ENCODE measurements at regions not wholly inside any gene's neighbourhood (a gene's known extent, or its start where the extent isn't known, plus 50 kb on each side); places are given as distances from the start of the nearest gene placed in this dataset.

GRCh38 chr7:131014906-131015656 lies 281.1 kb upstream of the KLF14 start:
- DNase-seq (no peak), ATAC-seq (no peak)
- intact Hi-C loops (cut with DNase I): no loop called here

GRCh38 chr7:131015657-131015958 lies 281.6 kb upstream of the KLF14 start:
- ATAC-seq (no peak), DNase-seq (no peak)
- intact Hi-C loops (cut with DNase I): no loop called here

GRCh38 chr7:131016230-131016629 lies 282.2 kb upstream of the KLF14 start:
- intact Hi-C loops (cut with DNase I): no loop called here
- ATAC-seq (no peak), DNase-seq (no peak)

DNA sequence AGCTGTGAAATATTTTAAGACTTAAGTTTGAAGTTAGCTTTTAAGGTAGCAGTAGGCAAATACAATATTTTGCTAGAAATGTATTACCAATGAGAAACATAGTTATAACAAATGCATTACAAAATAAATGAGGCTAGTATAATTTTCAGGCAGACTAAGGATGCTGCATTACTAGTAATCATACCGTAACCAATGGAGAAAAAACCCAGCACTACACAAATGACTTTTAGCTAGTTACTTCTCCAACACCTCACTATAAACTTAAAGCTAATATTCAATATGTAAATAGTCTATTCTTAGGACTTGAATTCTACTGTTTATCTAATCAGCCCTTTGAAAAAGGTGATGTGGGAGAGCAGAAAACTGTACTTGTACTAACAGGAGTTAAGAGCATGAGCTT lies 285.3 kb upstream of the KLF14 start:
- intact Hi-C loops (cut with DNase I): no loop called here
- DNase-seq (no peak), ATAC-seq (no peak)

GRCh38 chr7:131020759-131021261 lies 286.8 kb upstream of the KLF14 start:
- DNase-seq: no peak
- no peak for ATAC-seq
- intact Hi-C loops (cut with DNase I): no loop called here

- no peak for DNase-seq
- peak in 1 of 2 donors; percentile 11 for ATAC-seq
- intact Hi-C loops (cut with DNase I): no loop called here
Observed at GRCh38 chr7:131021460-131021859, 287.5 kb upstream of the KLF14 start.

DNA sequence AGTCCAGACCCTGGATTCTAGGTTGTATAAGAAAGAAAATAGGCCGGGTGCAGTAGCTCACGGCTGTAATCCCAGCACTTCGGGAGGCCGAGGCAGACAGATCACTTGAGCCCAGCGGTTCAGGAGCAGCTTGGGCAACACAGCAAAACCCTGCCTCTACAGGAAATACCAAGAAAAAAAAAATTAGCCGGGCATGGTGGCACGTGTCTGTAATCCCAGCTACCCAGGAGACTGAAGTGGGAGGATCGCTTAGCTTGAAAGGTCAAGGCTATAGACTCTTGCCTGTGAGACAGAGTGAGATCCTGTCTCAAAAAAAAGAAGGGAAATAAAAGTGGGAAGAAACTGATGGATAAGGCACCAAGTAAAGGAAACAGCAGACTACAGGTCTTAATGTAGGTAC lies 287.9 kb upstream of the KLF14 start:
- no peak for ATAC-seq
- intact Hi-C loops (cut with DNase I): no loop called here
- no peak for DNase-seq

DNA sequence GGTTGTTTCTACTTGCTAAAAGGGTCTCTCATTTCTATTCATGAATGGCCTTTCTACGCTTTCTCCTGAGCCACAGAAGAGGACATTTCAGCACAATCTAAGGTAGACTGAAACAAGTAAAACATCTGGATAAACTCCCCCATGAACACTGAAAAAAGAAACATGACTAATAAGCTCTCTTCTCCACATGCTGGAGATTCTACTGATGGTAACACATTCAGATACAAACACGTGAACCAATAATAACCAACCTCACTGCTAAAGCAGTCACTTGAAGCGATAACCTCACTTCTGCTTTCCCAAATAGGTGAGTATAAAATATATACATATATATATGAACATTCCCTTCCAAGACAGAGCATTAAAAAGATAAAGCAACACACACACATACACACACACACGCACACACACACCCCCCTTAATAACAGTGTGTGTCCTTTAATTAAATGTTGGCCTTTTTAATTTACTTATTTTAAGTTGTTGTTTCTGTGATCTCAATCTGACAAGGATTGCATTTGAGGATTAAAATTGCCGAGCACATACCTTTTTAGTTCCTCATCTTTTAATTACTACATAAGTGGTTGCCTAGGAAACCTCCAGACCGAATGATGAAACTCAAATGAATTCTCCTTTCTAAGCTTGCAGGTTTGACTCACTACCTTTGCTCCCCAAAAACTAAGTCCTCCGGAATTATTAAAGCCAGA lies 292.4 kb upstream of the KLF14 start:
- ATAC-seq (peak in 1 of 2 donors; percentile 64), DNase-seq (no peak)
- intact Hi-C loops (cut with DNase I): no loop called here

DNA sequence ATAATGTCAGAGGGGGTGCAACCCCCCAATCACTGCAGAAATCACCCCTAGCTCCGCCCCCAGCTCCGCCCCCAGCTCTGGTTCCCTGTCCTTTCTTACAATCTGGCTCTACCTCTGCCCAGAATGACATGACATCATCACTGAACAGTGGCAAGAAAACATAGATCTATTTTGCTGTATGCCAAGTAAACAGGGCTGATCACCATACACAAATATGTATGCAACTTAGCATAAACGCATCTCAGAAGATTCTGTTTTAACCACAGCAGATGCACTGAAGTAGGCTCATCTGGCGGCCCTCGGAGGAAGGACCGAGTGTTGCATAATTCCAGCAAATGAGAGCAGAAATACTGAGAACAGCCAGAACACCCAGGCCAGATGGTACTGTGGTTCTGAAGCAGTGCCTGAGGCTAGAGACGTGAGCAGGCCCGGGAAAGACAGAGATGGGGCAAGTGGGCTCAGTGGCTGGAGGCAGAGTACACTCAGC lies 293.3 kb upstream of the KLF14 start:
- intact Hi-C loops (cut with DNase I): no loop called here
- peak; percentile 69 to 71 for ATAC-seq

DNA sequence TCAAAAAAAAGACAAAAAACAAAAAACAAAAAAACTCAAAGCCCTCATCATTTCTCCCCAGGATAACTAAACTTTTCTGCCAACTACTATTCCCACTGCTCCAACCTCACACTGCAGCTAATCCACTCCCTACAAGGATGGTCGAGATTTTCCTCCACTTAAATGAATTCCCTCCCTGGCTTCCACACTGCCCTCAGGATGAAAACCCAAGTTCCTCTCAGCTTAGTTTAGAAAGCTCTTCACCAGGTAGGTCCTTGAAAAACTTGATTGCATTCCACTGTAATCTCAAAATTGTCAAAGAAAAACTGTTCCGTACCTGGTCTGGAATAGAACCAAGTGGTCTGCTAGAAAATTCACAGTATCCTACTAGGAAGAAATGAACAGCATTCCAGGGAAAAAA lies 294.3 kb upstream of the KLF14 start:
- intact Hi-C loops (cut with DNase I): no loop called here
- DNase-seq: no peak
- no peak for ATAC-seq

More for the DNA sequence above, 293.3 kb upstream of the KLF14 start:
- peak; percentile 50 for DNase-seq

- ATAC-seq: no peak
- intact Hi-C loops (cut with DNase I): no loop called here
Observed at GRCh38 chr7:131029002-131029401, 295.0 kb upstream of the KLF14 start.

GRCh38 chr7:131031099-131031868 lies 296.4 kb upstream of the MKLN1 start:
- intact Hi-C loops (cut with DNase I): loop anchor here (10.0 kb wide), 2 partner anchors 46 to 136 kb away; no protein-coding TSS in a partner anchor
- ATAC-seq (no peak), DNase-seq (no peak)

More at GRCh38 chr7:131029002-131029401, 295.0 kb upstream of the KLF14 start:
- DNase-seq: no peak

GRCh38 chr7:131032786-131033185 lies 294.9 kb upstream of the MKLN1 start:
- intact Hi-C loops (cut with DNase I): loop anchor here (10.0 kb wide), 2 partner anchors 48 to 138 kb away; no protein-coding TSS in a partner anchor
- DNase-seq (no peak), ATAC-seq (no peak)

GRCh38 chr7:131034166-131034881 lies 293.4 kb upstream of the MKLN1 start:
- peak; percentile 17 to 46 for ATAC-seq
- intact Hi-C loops (cut with DNase I): loop anchor here (10.0 kb wide), 2 partner anchors 50 to 140 kb away; no protein-coding TSS in a partner anchor
- peak; percentile 48 for DNase-seq

DNA sequence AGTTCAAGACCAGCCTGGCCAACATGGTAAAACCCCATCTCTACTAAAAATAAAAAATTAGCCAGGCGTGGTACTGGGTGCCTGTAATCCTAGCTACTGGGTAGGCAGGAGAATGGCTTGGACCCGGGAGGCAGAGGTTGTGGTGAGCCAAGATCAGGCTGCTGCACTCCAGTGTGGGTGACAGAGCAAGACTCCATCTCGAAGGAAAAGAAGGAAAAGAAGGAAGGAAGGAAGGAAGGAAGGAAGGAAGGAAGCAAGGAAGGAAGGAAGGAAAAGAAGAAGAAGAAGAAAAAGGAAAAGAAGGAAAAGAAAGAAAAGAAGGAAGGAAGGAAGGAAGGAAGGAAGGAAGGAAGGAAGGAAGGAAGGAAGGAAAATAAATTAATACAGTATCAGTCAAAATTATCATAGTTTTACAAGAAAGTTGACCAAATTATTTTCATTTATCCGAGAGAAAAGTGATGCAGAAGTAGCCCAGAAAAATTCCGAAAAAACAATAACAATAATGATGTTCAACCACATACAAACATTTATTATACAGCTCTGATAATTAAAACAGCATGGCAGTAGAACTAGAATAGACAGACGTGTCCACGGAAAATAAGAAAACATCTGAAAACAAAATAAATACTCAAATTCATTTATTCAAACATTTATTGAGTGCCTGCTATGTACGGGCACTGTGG lies 292.4 kb upstream of the MKLN1 start:
- DNase-seq: no peak
- no peak for ATAC-seq
- intact Hi-C loops (cut with DNase I): loop anchor here (10.0 kb wide), 2 partner anchors 50 to 140 kb away; no protein-coding TSS in a partner anchor

- DNase-seq: no peak
- intact Hi-C loops (cut with DNase I): loop anchor here (10.0 kb wide), 2 partner anchors 53 to 143 kb away; no protein-coding TSS in a partner anchor
- ATAC-seq: no peak
Observed at GRCh38 chr7:131038153-131038552, 289.5 kb upstream of the MKLN1 start.

DNA sequence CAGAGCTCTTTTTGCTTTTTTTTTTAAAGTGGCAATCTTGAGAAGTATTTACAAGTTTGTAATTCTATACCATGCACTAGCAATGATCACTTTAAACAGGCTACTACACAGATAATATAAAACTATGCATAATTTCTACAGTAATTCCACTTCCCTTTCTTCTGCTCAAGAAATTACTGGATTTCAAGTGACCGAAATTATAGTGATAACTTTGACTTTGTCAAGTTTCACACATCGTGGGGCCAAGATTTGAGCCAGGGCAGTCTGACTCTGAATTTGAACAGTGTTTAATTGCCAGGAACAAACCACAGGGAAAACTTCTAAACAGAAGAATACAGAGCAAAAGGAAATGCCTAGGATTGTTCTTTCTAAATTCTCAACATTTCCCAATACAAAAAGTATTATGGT lies 288.3 kb upstream of the MKLN1 start:
- DNase-seq: no peak
- intact Hi-C loops (cut with DNase I): loop anchor here (10.0 kb wide), 2 partner anchors 55 to 145 kb away; no protein-coding TSS in a partner anchor
- ATAC-seq: no peak

DNA sequence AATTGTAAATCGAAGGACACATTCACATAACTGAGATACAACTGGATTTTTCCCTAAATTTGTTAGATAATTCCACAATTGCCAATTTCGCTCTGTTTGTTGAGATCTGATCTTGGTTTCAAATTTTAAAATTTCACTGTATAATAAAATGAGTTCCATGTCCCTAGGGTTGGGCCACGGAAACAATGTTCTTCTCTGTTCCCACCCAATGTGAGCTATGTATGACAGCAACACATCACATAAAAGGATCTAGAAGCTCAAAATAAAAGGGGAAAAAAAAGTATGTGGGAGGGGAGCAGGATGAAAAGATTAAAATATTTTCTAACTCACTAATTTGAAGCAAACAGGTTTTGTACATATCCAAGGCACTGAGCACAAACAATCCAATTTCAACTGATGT lies 287.8 kb upstream of the MKLN1 start:
- intact Hi-C loops (cut with DNase I): loop anchor here (2.0 to 10.0 kb wide), 3 partner anchors 55 to 145 kb away; no protein-coding TSS in a partner anchor
- no peak for DNase-seq
- peak in 1 of 2 donors; percentile 26 for ATAC-seq
